Upper lobe of left lung (tissue), 6 donors: ENCODE measurements at regions not wholly inside any gene's neighbourhood (a gene's known extent, or its start where the extent isn't known, plus 50 kb on each side); places are given as distances from the start of the nearest gene placed in this dataset.
"Not testable (repeated sequence)": the region's sequence is repeated elsewhere in the genome, so short reads cannot be mapped to it uniquely, and the experiment has no call there.

ENCODE experiments used
- ATAC-seq, 2 donors: fragments of 200-7000 bp; cut with Tn5 transposase; one replicate each; pipeline ENCODE4 v1.9.1; 2022; ENCODE audit warnings: mild to moderate bottlenecking in 2 of 2, moderate library complexity in 2 of 2; ENCODE audit not compliant: low FRiP score in 2 of 2
- DNase-seq, 2 donors: peaks; one replicate each; pipeline ENCODE4 v3.0.0-alpha.2; 2019 to 2020
- H3K27ac ChIP-seq, 4 donors: fragments of 200-600 bp; sonication (generic); one replicate each; pipeline ENCODE4 v1.5.1; 2016 to 2019
- H3K27me3 ChIP-seq, 4 donors: fragments of 200-600 bp; sonication (generic); one replicate each; pipeline ENCODE4 v1.5.1; 2017 to 2019
- H3K36me3 ChIP-seq, 4 donors: fragments of 200-600 bp; sonication (generic); one replicate each; pipeline ENCODE4 v1.5.1; 2016 to 2019
- H3K4me1 ChIP-seq, 4 donors: fragments of 200-600 bp; sonication (generic); one replicate each; pipeline ENCODE4 v1.5.1; 2018 to 2019
- H3K4me3 ChIP-seq, 4 donors: fragments of 200-600 bp; sonication (generic); one replicate each; pipeline ENCODE4 v1.5.1; 2017 to 2019; ENCODE audit warnings: mild to moderate bottlenecking in 2 of 4, moderate library complexity in 1 of 4
- H3K9me3 ChIP-seq, 4 donors: fragments of 200-600 bp; sonication (generic); one replicate each; pipeline ENCODE4 v1.5.1; 2018 to 2019
- EP300 ChIP-seq, 4 donors: sonication (generic); formaldehyde crosslinking; IDR thresholded peaks; one replicate each; pipeline ENCODE4 v1.5.1; 2017; ENCODE audit warnings: antibody characterized with exemption in 4 of 4, control low read depth in 2 of 4
- POLR2A ChIP-seq, 4 donors: fragments of 450-650 bp; IDR thresholded peaks; one replicate each; pipeline ENCODE4 v1.5.1; 2016 to 2017; ENCODE audit warnings: antibody characterized with exemption in 4 of 4, mild to moderate bottlenecking in 2 of 4
- POLR2AphosphoS5 ChIP-seq, 2 donors: sonication (generic); formaldehyde crosslinking; IDR thresholded peaks; one replicate each; pipeline ENCODE4 v1.5.1; 2017; ENCODE audit warnings: antibody characterized with exemption in 2 of 2
- WGBS, 2 donors: methylation state at CpG; one replicate each; pipeline ENCODE4 v1.1.5; 2017 to 2018; 5-methylcytosine and 5-hydroxymethylcytosine counted together
- TF ChIP-seq, protein P1 (sequence below), 6 experiments: fragments of 450-650 bp in 4 of 6; fragments of 200-600 bp in 2 of 6; sonication (generic) in 2 of 6; IDR thresholded peaks; one replicate each; pipeline ENCODE4 v1.5.1; 2016 to 2019; ENCODE audit warnings: antibody characterized with exemption in 6 of 6
- donor health status: DM: no; HTN: no; CAD: no; lungs with moderate emphysema.
- donor health status: DM: no; HTN: yes; CAD: no; lungs with severe emphysema.

- no peaks in the 10 kb centered on the region for H3K9me3 ChIP-seq
- ATAC-seq (no peak), DNase-seq (peak in 1 of 2 donors; percentile 31)
These were observed 117.7 kb upstream of the CIBAR2 start for GRCh38 chr16:85229869-85230462.

GRCh38 chr16:85230764-85231383, 118.6 kb upstream of the CIBAR2 start:
- not testable (repeated sequence) for H3K9me3 ChIP-seq, H3K36me3 ChIP-seq, DNase-seq, H3K4me3 ChIP-seq, ATAC-seq, H3K27ac ChIP-seq, H3K27me3 ChIP-seq
- WGBS, 2 donors: 80 to 97% methylated on average over 6 of the region's 6 CpGs
- peaks cover 10 to 18% (median 15%) of the 10 kb centered on the region in 4 donors for H3K4me1 ChIP-seq

More at GRCh38 chr16:85229869-85230462, 117.7 kb upstream of the CIBAR2 start:
- Histone ChIP-seq H3K27me3 (peaks cover 0 to 2% (median 0%) of the 10 kb centered on the region in 4 donors), H3K4me3 (no peak overlapping the region), H3K4me1 (peaks cover 2 to 9% (median 7%) of the 10 kb centered on the region in 4 donors), H3K27ac (no peak overlapping the region), H3K36me3 (no peaks in the 10 kb centered on the region)
- no peak for TF ChIP-seq POLR2A (IDR thresholded peaks at IDR 0.05)
- WGBS, 2 donors: 74 to 75% methylated on average over 6 to 8 of the region's 8 CpGs

GRCh38 chr16:85231959-85232358, 119.7 kb upstream of the CIBAR2 start:
- H3K36me3 ChIP-seq: no peaks in the 10 kb centered on the region
- no peak overlapping the region for H3K4me3 ChIP-seq
- peaks cover 15 to 26% (median 21%) of the 10 kb centered on the region in 4 donors for H3K4me1 ChIP-seq
- no peaks in the 10 kb centered on the region for H3K9me3 ChIP-seq
- TF ChIP-seq POLR2AphosphoS5 (IDR thresholded peaks at IDR 0.05) (no peak), EP300 (IDR thresholded peaks at IDR 0.05) (no peak), POLR2A (IDR thresholded peaks at IDR 0.05) (no peak)
- TF ChIP-seq, protein P1, sequence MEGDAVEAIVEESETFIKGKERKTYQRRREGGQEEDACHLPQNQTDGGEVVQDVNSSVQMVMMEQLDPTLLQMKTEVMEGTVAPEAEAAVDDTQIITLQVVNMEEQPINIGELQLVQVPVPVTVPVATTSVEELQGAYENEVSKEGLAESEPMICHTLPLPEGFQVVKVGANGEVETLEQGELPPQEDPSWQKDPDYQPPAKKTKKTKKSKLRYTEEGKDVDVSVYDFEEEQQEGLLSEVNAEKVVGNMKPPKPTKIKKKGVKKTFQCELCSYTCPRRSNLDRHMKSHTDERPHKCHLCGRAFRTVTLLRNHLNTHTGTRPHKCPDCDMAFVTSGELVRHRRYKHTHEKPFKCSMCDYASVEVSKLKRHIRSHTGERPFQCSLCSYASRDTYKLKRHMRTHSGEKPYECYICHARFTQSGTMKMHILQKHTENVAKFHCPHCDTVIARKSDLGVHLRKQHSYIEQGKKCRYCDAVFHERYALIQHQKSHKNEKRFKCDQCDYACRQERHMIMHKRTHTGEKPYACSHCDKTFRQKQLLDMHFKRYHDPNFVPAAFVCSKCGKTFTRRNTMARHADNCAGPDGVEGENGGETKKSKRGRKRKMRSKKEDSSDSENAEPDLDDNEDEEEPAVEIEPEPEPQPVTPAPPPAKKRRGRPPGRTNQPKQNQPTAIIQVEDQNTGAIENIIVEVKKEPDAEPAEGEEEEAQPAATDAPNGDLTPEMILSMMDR (IDR thresholded peaks at IDR 0.05): no peak
- H3K27me3 ChIP-seq: peaks cover 0 to 12% (median 4%) of the 10 kb centered on the region in 4 donors
- WGBS, 2 donors: 65 to 80% methylated on average over 6 to 8 of the region's 8 CpGs
- H3K27ac ChIP-seq: no peak overlapping the region
- ATAC-seq (no peak), DNase-seq (no peak)

- peaks cover 15 to 26% (median 22%) of the 10 kb centered on the region in 4 donors for H3K4me1 ChIP-seq
- peaks cover 0 to 12% (median 4%) of the 10 kb centered on the region in 4 donors for H3K27me3 ChIP-seq
- ATAC-seq (no peak), DNase-seq (peak in 1 of 2 donors; percentile 61)
- H3K4me3 ChIP-seq: no peak overlapping the region
- 74 to 81% methylated on average over 10 to 12 of the region's 13 CpGs for WGBS, 2 donors
- no peaks in the 10 kb centered on the region for H3K9me3 ChIP-seq
- no peaks in the 10 kb centered on the region for H3K36me3 ChIP-seq
- no peak overlapping the region for H3K27ac ChIP-seq
- no peak for TF ChIP-seq EP300 (IDR thresholded peaks at IDR 0.05)
- no peak for TF ChIP-seq POLR2AphosphoS5 (IDR thresholded peaks at IDR 0.05)
These were observed 120.3 kb upstream of the CIBAR2 start for GRCh38 chr16:85232369-85233142.

DNA sequence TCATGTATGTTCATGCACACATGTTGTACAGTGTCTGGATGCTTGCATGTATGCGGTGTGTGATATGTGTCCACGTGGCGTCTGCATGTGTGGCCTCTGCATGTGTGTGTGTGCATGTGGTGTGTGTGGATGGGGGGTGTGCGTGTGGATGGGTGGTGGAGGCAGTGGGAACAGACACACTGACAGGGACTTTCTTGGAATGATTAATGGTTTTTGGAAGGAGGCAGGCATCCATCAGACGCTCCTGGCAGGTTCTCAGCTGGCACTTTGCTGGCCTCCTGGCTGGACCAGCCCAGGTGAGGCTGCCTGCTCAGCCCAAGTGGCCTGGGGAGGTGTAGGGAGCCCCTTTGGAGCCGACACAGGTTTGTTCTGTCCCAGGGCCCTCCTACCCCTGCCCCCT, 121.2 kb upstream of the CIBAR2 start:
- 91 to 96% methylated on average over 4 to 6 of the region's 6 CpGs for WGBS, 2 donors
- H3K27ac ChIP-seq: no peak overlapping the region
- H3K4me1 ChIP-seq: peaks cover 15 to 35% (median 30%) of the 10 kb centered on the region in 4 donors

More for the DNA sequence above, 121.2 kb upstream of the CIBAR2 start:
- no peak for ATAC-seq
- TF ChIP-seq POLR2A (IDR thresholded peaks at IDR 0.05): no peak
- TF ChIP-seq EP300 (IDR thresholded peaks at IDR 0.05): no peak
- TF ChIP-seq, protein P1 (IDR thresholded peaks at IDR 0.05): no peak
- no peak for TF ChIP-seq POLR2AphosphoS5 (IDR thresholded peaks at IDR 0.05)
- no peaks in the 10 kb centered on the region for H3K9me3 ChIP-seq
- peaks cover 0 to 12% (median 4%) of the 10 kb centered on the region in 4 donors for H3K27me3 ChIP-seq
- no peaks in the 10 kb centered on the region for H3K36me3 ChIP-seq
- no peak for DNase-seq
- no peak overlapping the region for H3K4me3 ChIP-seq
